ENCODE measurements at regions not wholly inside any gene's neighbourhood (a gene's known extent, or its start where the extent isn't known, plus 50 kb on each side); places are given as distances from the start of the nearest gene placed in this dataset.
"Not testable (repeated sequence)": the region's sequence is repeated elsewhere in the genome, so short reads cannot be mapped to it uniquely, and the experiment has no call there.

- no peak for DNase-seq
These were observed 125.7 kb downstream of the ZNF608 start for GRCh38 chr5:124620743-124621142.

GRCh38 chr5:124619121-124619520 lies 127.3 kb downstream of the ZNF608 start:
- DNase-seq: no peak

- no peak for DNase-seq
These were observed 128.7 kb downstream of the ZNF608 start for GRCh38 chr5:124617787-124618186.

GRCh38 chr5:124614836-124615385 lies 131.5 kb downstream of the ZNF608 start:
- no peak for DNase-seq

- DNase-seq: no peak
These were observed 132.3 kb downstream of the ZNF608 start for GRCh38 chr5:124614105-124614504.

- no peak for DNase-seq
These were observed 133.0 kb downstream of the ZNF608 start for GRCh38 chr5:124613273-124613953.

- DNase-seq: no peak
These were observed 134.4 kb downstream of the ZNF608 start for GRCh38 chr5:124612023-124612422.

- not testable (repeated sequence) for DNase-seq
These were observed 135.2 kb downstream of the ZNF608 start for GRCh38 chr5:124611262-124611661.

GRCh38 chr5:124609685-124610084 lies 136.8 kb downstream of the ZNF608 start:
- DNase-seq: not testable (repeated sequence)

- DNase-seq: no peak
These were observed 139.9 kb downstream of the ZNF608 start for GRCh38 chr5:124606543-124606942.

- no peak for DNase-seq
These were observed 140.3 kb downstream of the ZNF608 start for GRCh38 chr5:124606093-124606492.

GRCh38 chr5:124605541-124605940 lies 140.9 kb downstream of the ZNF608 start:
- no peak for DNase-seq

GRCh38 chr5:124604419-124604818 lies 142.0 kb downstream of the ZNF608 start:
- no peak for DNase-seq

GRCh38 chr5:124602925-124603650 lies 143.4 kb downstream of the ZNF608 start:
- DNase-seq: no peak

- peak; percentile 50 to 57 for DNase-seq
These were observed 147.1 kb downstream of the ZNF608 start for GRCh38 chr5:124599028-124599973.

- no peak for DNase-seq
These were observed 149.6 kb downstream of the ZNF608 start for GRCh38 chr5:124596595-124597421.

- no peak for DNase-seq
These were observed 152.5 kb downstream of the ZNF608 start for GRCh38 chr5:124593952-124594351.

- no peak for DNase-seq
These were observed 153.5 kb downstream of the ZNF608 start for GRCh38 chr5:124592891-124593290.

GRCh38 chr5:124591583-124591982 lies 154.9 kb downstream of the ZNF608 start:
- DNase-seq: no peak

- DNase-seq: no peak
These were observed 155.8 kb downstream of the ZNF608 start for GRCh38 chr5:124590686-124591085.

GRCh38 chr5:124587280-124587679 lies 159.2 kb downstream of the ZNF608 start:
- DNase-seq: no peak
